Activated naive CD4-positive, alpha-beta T cell treated with anti-CD3 and anti-CD28 coated beads, Interleukin-2, amount 50 U/mL, for 24 hours (primary cell): ENCODE measurements at regions not wholly inside any gene's neighbourhood (a gene's known extent, or its start where the extent isn't known, plus 50 kb on each side); places are given as distances from the start of the nearest gene placed in this dataset.

Experiments used
- H3K27ac Mint-ChIP-seq: one replicate; pipeline ENCODE4 v1.8.0; 2021; ENCODE audit warnings: mild to moderate bottlenecking, mixed read lengths
- H3K27me3 Mint-ChIP-seq: one replicate; pipeline ENCODE4 v1.8.0; 2021; ENCODE audit warnings: mixed read lengths
- H3K36me3 Mint-ChIP-seq: one replicate; pipeline ENCODE4 v1.8.0; 2021; ENCODE audit warnings: mixed read lengths
- H3K4me1 Mint-ChIP-seq: one replicate; pipeline ENCODE4 v1.8.0; 2021; ENCODE audit warnings: mixed read lengths
- H3K4me3 Mint-ChIP-seq: one replicate; pipeline ENCODE4 v1.8.0; 2021; ENCODE audit warnings: mild to moderate bottlenecking, mixed read lengths
- H3K9me3 Mint-ChIP-seq: one replicate; pipeline ENCODE4 v1.8.0; 2021; ENCODE audit warnings: mixed read lengths

DNA sequence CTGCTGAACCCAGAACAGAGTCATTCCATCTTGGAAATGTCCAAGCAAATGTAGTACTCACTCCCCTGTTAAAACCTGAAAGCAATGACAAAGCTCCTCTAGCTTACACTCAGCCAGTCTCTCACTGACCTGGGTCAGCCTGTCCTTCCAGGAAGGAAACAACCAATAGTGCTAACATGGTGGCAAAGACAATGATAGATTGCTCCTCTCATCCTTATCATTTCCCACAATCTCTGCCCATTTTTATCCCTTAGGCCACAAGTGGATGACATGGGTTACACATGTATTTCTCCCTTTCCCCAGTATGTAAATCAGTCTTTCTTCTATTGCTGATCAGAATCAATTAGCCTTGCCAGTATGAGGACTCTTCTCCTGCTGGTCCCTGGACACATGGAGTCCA lies 154.6 kb upstream of the SESN3 start:
- Mint-ChIP-seq H3K4me1 (peaks cover 20% of the 10 kb centered on the region), H3K4me3 (no peak overlapping the region), H3K27me3 (no peaks in the 10 kb centered on the region)

DNA sequence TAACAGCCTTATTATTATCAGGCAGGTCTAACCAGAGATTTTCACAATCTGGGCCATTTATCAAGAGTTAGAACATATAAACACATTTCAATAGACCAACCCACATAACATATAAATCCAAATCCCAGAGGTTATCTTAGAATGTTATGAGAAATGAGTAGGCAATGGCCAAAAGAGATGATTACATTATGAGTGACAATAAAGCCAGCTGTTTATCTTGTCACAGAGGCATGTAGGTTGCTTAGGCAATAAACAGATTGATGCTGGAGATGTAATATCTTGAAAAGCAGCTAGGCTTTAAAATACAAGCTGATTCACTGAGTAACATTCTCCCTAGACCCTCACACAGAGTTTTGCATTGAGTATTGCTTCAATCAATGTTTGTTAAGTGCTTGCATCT lies 148.5 kb upstream of the SESN3 start:
- Mint-ChIP-seq H3K9me3 (no peaks in the 10 kb centered on the region), H3K27me3 (no peaks in the 10 kb centered on the region), H3K4me3 (no peak overlapping the region), H3K4me1 (peaks cover 27% of the 10 kb centered on the region), H3K36me3 (no peaks in the 10 kb centered on the region), H3K27ac (no peak overlapping the region)

More for the DNA sequence above, 154.6 kb upstream of the SESN3 start:
- no peaks in the 10 kb centered on the region for H3K36me3 Mint-ChIP-seq
- H3K9me3 Mint-ChIP-seq, result no peaks in the 10 kb centered on the region
- no peak overlapping the region for H3K27ac Mint-ChIP-seq

DNA sequence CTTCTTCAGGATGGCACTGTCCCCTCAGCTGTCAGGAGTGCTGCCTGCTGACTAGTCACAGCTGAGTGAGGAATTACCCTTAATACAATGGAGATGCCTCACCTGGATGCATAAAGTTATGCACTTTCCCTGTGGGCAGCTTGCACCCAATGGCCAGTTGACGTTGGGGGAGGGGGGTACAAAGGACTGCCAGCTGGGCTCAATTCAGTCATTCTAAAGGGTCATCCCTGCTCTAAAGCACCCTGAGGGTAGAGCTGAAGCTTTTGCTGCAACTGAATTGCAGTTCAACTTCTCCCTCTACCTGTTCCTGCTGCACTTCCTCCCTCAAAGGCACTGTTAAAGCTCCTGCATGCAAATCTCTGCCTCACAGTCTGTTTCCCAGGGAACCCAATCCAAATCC lies 147.8 kb upstream of the SESN3 start:
- Mint-ChIP-seq H3K27ac (no peak overlapping the region), H3K36me3 (no peaks in the 10 kb centered on the region), H3K9me3 (no peaks in the 10 kb centered on the region), H3K4me3 (no peak overlapping the region), H3K27me3 (no peaks in the 10 kb centered on the region), H3K4me1 (peaks cover 27% of the 10 kb centered on the region)

DNA sequence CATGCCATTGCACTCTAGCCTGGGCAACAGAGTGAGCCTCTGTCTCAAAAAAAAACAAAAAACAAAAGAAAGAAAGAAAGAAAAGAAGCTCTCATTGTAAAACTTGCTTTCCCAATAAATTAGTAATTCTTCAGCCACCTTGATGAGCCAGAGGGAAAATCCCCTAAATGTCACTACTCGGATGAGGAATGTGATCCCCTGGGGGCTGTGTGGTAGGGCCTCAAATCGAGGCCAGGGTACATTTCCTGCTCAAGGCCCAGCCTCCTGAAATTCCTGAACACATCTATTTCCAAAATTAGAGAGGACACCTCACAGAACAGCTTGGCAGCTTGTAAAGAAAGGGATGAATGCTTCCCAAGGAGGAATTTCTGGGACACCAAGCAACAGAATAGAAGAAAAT lies 147.1 kb upstream of the SESN3 start:
- no peaks in the 10 kb centered on the region for H3K36me3 Mint-ChIP-seq
- H3K27ac Mint-ChIP-seq, result no peak overlapping the region
- no peak overlapping the region for H3K4me3 Mint-ChIP-seq
- H3K9me3 Mint-ChIP-seq, result no peaks in the 10 kb centered on the region
- peaks cover 27% of the 10 kb centered on the region for H3K4me1 Mint-ChIP-seq
- no peaks in the 10 kb centered on the region for H3K27me3 Mint-ChIP-seq

DNA sequence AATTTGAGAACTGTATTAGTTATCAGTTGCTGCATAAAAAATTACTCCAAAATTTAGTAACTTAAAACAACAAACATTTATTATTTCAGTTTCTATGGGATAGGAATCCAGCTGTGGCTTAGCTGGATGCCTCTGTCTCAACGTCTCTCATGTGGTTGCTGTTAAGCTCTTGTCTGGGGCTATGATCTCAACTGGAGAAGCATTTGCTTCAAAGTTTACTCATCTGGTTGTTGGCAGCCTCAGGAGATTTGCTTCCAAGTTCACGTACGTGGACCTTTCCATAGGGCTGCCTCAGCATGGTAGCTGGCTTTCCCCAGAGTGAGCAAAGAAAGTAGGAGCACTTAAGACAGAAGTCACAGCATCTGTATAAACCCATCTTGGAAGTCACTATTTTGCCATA lies 144.9 kb upstream of the SESN3 start:
- Mint-ChIP-seq H3K9me3 (no peaks in the 10 kb centered on the region), H3K4me1 (peaks cover 20% of the 10 kb centered on the region), H3K4me3 (no peak overlapping the region), H3K36me3 (no peaks in the 10 kb centered on the region), H3K27me3 (no peaks in the 10 kb centered on the region), H3K27ac (no peak overlapping the region)

DNA sequence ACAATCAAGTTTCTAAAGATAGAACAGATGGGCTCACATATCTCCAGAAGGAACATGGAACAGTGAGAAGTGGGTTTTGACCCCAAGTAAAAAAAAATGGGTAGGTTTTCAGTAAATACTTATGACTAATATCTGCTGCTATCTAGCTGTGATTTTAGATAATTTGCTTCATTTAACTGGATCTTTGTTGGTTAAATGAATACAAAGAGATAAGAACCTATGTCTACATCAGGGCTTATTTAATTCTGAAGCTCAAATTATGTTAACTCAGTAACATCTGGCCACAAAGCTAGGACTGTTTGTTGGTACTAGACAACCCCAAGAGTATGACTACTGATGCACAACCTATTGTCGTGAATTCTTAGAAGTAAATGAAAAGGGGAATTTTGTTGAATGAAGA lies 144.4 kb upstream of the SESN3 start:
- no peaks in the 10 kb centered on the region for H3K27me3 Mint-ChIP-seq

DNA sequence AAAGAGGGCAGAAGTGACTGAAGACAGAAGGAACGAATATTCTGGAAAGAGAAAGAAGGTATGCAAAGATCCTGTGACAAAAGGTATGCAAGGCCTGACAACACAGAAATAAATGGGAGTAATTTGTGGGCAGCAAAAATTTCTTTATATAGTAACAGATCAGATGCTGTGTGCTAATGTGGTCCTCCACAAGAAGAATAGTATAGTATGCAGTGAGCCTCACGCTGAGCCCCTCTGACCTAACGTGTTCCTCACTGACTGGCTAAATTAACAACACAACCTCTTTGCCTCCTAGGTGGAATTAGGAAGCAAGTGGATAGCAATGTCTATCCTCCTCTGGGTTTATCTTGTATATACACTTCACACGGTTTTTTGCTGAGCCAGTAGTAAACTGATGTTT lies 143.1 kb upstream of the SESN3 start:
- peaks cover 12% of the 10 kb centered on the region for H3K4me1 Mint-ChIP-seq
- no peaks in the 10 kb centered on the region for H3K27me3 Mint-ChIP-seq
- H3K9me3 Mint-ChIP-seq, result no peaks in the 10 kb centered on the region
- no peak overlapping the region for H3K27ac Mint-ChIP-seq
- H3K36me3 Mint-ChIP-seq, result no peaks in the 10 kb centered on the region
- H3K4me3 Mint-ChIP-seq, result no peak overlapping the region

More for the DNA sequence above, 144.4 kb upstream of the SESN3 start:
- no peak overlapping the region for H3K27ac Mint-ChIP-seq
- no peaks in the 10 kb centered on the region for H3K36me3 Mint-ChIP-seq
- no peak overlapping the region for H3K4me3 Mint-ChIP-seq
- peaks cover 16% of the 10 kb centered on the region for H3K4me1 Mint-ChIP-seq
- no peaks in the 10 kb centered on the region for H3K9me3 Mint-ChIP-seq

DNA sequence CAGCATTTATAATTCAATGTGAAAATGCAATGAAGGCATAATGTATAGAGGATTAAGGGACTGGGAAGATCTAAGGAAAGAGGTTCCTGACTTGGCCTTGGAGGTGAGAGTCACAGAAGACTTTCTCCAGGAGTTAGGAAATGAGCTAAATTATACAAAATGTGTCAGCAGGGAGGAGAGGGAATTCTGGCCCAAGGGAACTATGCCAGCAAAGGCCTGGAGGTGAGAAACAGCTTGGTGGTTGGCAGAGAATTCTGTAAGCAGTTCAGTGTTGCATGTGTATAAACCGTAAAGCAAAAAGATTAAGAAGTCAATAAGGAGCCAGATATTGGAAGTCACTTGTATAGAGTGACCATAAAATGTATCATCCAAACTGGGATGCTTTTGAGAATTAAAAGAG lies 142.2 kb upstream of the SESN3 start:
- no peak overlapping the region for H3K27ac Mint-ChIP-seq
- peaks cover 12% of the 10 kb centered on the region for H3K4me1 Mint-ChIP-seq
- no peaks in the 10 kb centered on the region for H3K36me3 Mint-ChIP-seq
- no peaks in the 10 kb centered on the region for H3K9me3 Mint-ChIP-seq
- H3K4me3 Mint-ChIP-seq, result no peak overlapping the region
- no peaks in the 10 kb centered on the region for H3K27me3 Mint-ChIP-seq

DNA sequence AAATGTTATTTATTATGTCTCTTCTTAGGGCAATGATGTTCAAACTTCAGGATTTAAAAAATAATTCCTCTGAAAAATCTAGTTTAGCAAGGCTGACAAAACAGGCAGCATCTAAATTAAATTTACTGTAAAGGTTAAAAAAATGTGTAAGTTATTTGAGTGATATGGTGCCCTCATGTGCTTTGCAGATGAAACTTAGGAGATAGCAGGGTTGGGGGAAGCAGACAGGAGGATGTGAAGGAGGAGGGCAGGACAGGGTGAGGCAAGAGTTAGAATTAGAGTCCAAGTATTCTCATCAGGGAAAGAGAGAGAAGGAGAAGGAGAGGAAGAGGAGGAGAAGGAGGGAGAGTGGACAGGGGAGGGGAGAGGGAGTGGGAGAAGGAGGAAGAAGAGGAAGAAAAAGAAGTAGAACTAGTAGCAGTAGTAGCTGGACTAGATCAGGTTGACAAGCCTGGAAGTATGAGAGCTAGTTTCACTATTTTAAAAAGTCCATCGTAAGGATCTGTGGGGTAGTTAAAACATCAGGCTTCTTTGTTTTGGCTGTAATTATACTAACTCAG lies 141.2 kb upstream of the SESN3 start:
- Mint-ChIP-seq H3K27ac (no peak overlapping the region), H3K9me3 (no peaks in the 10 kb centered on the region), H3K36me3 (no peaks in the 10 kb centered on the region), H3K4me1 (peaks cover 10% of the 10 kb centered on the region), H3K4me3 (no peak overlapping the region), H3K27me3 (no peaks in the 10 kb centered on the region)

DNA sequence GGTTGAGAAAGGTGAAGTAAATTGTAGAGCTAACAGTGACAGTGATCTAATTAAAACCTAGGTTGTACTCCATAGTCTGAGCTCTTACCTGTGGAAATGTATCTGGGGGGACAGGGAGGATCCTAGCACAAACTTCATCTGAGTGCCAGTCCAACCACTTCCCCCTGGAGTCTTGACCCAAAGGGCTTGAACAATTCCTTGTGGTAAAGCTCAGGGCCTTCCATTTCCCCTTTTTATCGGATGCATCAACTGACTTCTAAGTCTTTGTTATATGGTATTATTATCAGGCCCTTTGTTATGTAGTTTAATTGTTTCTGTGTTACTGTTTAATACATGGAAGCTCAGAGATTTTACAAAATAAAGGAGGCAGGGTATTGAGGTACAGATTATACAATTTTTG lies 140.2 kb upstream of the SESN3 start:
- Mint-ChIP-seq H3K4me1 (peaks cover 5% of the 10 kb centered on the region), H3K36me3 (no peaks in the 10 kb centered on the region), H3K27me3 (no peaks in the 10 kb centered on the region), H3K9me3 (no peaks in the 10 kb centered on the region), H3K27ac (no peak overlapping the region), H3K4me3 (no peak overlapping the region)

DNA sequence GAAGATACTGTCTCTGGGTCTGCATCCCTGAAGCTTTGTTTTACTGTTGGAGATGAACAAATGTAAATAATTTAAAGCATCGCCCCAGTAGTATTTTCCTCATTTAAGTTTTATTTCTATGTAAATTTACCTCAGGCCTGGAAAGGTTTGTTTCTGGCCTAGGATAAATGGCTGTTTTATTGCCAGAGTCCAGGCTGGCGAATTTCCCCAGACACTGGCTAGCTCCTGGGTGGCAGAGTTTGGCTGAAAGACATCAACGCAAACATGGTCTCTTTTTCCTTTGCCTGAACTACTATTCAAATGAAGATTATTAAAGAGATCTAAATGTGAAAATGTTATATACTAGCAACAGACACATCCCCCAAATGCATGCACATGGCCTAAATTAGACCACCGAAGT lies 136.7 kb upstream of the SESN3 start:
- Mint-ChIP-seq H3K4me1 (peaks cover 21% of the 10 kb centered on the region), H3K4me3 (no peak overlapping the region), H3K9me3 (no peaks in the 10 kb centered on the region), H3K27me3 (no peaks in the 10 kb centered on the region), H3K36me3 (no peaks in the 10 kb centered on the region), H3K27ac (no peak overlapping the region)

DNA sequence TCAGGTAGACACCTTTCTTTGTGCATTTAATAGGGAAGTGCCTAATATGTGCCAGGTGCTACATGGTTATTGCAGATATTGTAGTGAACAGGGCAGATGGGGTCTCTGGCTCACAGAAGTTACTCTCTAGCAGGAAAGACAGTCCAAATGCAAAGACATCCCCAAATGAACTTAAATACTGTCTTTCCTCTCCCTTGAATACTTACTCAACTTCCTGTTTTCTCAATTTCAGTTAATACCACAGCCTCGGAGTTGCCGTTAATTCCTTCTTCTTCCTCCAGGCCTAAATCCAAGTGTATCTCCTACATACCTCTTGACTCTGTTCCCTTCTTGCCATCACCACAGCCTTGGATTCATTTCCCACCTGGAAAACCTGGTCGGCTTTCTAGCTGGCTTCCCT lies 134.3 kb upstream of the SESN3 start:
- H3K9me3 Mint-ChIP-seq, result no peaks in the 10 kb centered on the region
- H3K27me3 Mint-ChIP-seq, result no peaks in the 10 kb centered on the region
- H3K4me1 Mint-ChIP-seq, result peaks cover 16% of the 10 kb centered on the region
- H3K36me3 Mint-ChIP-seq, result no peaks in the 10 kb centered on the region
- no peak overlapping the region for H3K27ac Mint-ChIP-seq
- peak overlapping the region; percentile 12 for H3K4me3 Mint-ChIP-seq

DNA sequence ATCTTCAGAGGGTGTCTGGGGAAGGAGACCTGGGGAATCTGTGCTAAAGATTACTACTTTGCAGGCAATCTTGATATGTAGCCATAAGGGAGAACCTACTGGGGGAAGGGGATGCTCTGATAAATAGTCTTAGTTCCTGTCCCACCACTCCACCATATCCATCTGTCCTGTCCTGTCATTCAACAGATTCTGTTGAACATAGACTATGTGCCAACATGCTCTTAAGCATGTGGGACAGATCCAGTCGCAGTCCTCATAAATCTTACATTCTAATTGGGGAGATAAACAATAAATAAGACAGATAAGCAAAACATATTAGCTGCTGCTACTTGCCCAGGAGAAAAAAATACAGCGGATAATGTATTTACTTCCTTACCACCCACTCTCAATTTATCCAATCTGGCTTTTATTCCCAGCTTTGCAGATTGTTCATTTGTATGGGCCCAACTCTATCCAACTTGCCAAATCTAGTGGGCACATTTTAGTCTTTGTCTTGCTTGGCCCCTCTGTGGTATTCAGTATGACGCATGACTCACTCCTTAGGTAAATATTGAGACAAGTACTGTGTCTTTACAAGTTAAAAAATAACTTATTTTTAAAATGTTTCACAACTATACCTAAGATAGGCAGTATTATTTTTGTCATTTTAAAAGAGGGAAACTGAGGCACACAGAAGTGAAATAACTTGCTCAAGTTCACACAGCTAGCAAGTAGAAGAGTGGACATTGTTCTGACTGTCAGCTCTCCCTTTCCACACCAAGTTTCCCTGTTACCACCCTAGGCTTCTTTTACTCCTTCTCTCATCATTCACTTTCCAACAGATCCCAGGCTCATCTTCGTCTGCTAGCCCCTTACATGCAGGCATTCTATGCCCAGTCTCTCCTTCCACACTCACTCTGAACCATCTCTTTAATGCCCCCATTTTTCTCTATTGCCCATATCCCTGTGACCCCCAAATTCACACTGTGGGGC lies 133.6 kb upstream of the SESN3 start:
- Mint-ChIP-seq H3K4me3 (no peak overlapping the region), H3K36me3 (no peaks in the 10 kb centered on the region), H3K27ac (peak overlapping the region; percentile 1), H3K27me3 (no peaks in the 10 kb centered on the region), H3K9me3 (no peaks in the 10 kb centered on the region), H3K4me1 (peaks cover 16% of the 10 kb centered on the region)

DNA sequence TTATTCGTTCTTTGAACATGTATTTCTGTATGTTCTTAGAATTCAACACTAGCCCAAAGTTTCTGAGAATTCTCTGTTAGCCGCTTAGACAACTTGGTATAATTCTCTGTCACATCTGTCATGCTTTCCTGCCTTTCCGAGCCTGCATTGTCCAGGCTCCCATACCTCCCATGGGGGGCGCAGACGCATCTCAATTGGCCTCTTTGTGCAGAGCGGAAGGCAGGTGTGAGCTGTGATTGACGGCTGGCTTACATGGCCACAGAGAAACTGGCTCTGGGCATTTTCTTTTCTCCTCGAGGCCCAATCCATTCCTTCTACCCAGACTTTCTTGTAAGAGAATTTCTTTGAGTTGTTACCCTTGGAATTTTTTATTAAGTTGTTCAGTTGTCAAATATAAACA lies 132.7 kb upstream of the SESN3 start:
- no peaks in the 10 kb centered on the region for H3K36me3 Mint-ChIP-seq
- H3K27me3 Mint-ChIP-seq, result no peaks in the 10 kb centered on the region
- no peak overlapping the region for H3K4me3 Mint-ChIP-seq
- H3K27ac Mint-ChIP-seq, result no peak overlapping the region
- no peaks in the 10 kb centered on the region for H3K9me3 Mint-ChIP-seq
- H3K4me1 Mint-ChIP-seq, result peaks cover 16% of the 10 kb centered on the region

DNA sequence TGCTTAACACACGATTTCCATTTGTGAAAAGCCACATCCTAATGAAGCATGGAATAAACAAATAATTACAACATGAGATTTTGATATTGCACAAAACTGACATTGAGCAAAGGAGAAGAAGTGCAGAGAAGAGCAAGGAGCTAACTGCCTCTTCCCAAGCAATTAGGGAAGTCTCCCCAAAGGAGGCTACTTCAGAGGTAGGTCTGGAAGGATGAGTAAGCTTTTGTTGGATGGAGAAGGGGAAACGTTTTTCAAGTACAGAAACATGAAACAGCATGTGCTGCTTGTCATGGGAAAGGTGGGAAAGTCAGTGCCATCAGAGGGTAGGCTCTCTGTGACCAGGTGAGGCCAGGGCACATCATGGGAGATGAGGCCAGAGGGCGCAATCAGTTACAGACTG lies 132.2 kb upstream of the SESN3 start:
- H3K4me3 Mint-ChIP-seq, result no peak overlapping the region
- H3K9me3 Mint-ChIP-seq, result no peaks in the 10 kb centered on the region
- H3K27me3 Mint-ChIP-seq, result no peaks in the 10 kb centered on the region
- H3K4me1 Mint-ChIP-seq, result peaks cover 16% of the 10 kb centered on the region
- no peaks in the 10 kb centered on the region for H3K36me3 Mint-ChIP-seq
- H3K27ac Mint-ChIP-seq, result no peak overlapping the region

DNA sequence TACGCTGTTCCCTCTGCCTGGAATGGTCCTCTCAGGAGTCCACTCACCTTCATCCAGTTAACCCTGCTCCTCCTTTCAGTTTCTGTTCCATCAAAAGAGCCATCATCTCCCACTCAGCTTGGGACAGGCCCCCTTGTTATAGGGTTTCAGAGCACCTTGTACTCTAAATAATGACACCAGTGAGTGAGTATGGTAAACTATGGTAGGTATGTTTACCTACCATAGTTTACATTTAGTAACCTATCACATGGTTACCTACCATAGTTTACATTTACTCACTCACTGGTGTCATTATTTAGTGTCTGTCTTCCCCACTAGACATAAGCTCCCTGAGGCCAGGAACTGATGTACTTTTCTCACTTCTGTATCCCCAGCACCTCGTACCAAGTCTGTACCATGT lies 130.2 kb upstream of the SESN3 start:
- no peaks in the 10 kb centered on the region for H3K9me3 Mint-ChIP-seq
- no peak overlapping the region for H3K4me3 Mint-ChIP-seq
- no peaks in the 10 kb centered on the region for H3K27me3 Mint-ChIP-seq
- peaks cover 16% of the 10 kb centered on the region for H3K4me1 Mint-ChIP-seq
- H3K27ac Mint-ChIP-seq, result no peak overlapping the region
- no peaks in the 10 kb centered on the region for H3K36me3 Mint-ChIP-seq
